Stomach (tissue), 4 donors: ENCODE measurements at regions not wholly inside any gene's neighbourhood (a gene's known extent, or its start where the extent isn't known, plus 50 kb on each side); places are given as distances from the start of the nearest gene placed in this dataset.

Experiments
- CTCF ChIP-seq, 7 experiments: fragments of 450-650 bp in 4 of 7; fragments of 200-600 bp in 3 of 7; sonication (generic) in 3 of 7; IDR thresholded peaks; one replicate each; pipeline ENCODE4 v1.5.1; 2016 to 2019; ENCODE audit warnings: antibody characterized with exemption in 7 of 7, control low read depth in 2 of 7, mild to moderate bottlenecking in 1 of 7
- POLR2A ChIP-seq, 4 donors: fragments of 450-650 bp; IDR thresholded peaks; one replicate each; pipeline ENCODE4 v1.6.1; 2016; ENCODE audit warnings: antibody characterized with exemption in 4 of 4, control low read depth in 2 of 4, mild to moderate bottlenecking in 1 of 4, moderate library complexity in 1 of 4
- POLR2AphosphoS5 ChIP-seq, 3 donors: sonication (generic); formaldehyde crosslinking; IDR thresholded peaks; one replicate each; pipeline ENCODE4 v1.6.1; 2016; ENCODE audit warnings: antibody characterized with exemption in 3 of 3

- TF ChIP-seq POLR2AphosphoS5 (IDR thresholded peaks at IDR 0.05) (no peak), CTCF (IDR thresholded peaks at IDR 0.05) (no peak), POLR2A (IDR thresholded peaks at IDR 0.05) (no peak)
These were observed 86.2 kb upstream of the FIGN start for GRCh38 chr2:163822033-163822432.
